WTC11 (cell line): ENCODE measurements at regions not wholly inside any gene's neighbourhood (a gene's known extent, or its start where the extent isn't known, plus 50 kb on each side); places are given as distances from the start of the nearest gene placed in this dataset.

Experiments used
- ATAC-seq: fragments of 200-7000 bp; cut with Tn5 transposase; 2 replicates; pipeline ENCODE4 v1.10.0; 2021; ENCODE audit warnings: mild to moderate bottlenecking, moderate library complexity
- CTCF ChIA-PET: fragments of 300-600 bp; sonication (Branson Sonifier 250); formaldehyde crosslinking; loops from one replicate; lab custom pipeline; 2021; ENCODE audit warnings: antibody characterized with exemption; lab: Charles Lee
- POLR2A ChIA-PET: fragments of 350-600 bp; sonication (Branson Sonifier 250); formaldehyde crosslinking; loops from one replicate; lab custom pipeline; 2021; ENCODE audit warnings: antibody characterized with exemption; lab: Charles Lee
- DNase-seq: peaks from one replicate; pipeline ENCODE4 v3.0.0; 2021; ENCODE audit warnings: low spot score
- H3K27ac Mint-ChIP-seq: 2 replicates; pipeline ENCODE4 v1.8.0; 2021; ENCODE audit warnings: mixed read lengths
- H3K27me3 Mint-ChIP-seq: 2 replicates; pipeline ENCODE4 v1.8.0; 2021; ENCODE audit warnings: low read depth, mild to moderate bottlenecking, moderate library complexity, mixed read lengths
- H3K36me3 Mint-ChIP-seq: 2 replicates; pipeline ENCODE4 v1.8.0; 2021; ENCODE audit warnings: mixed read lengths
- H3K4me1 Mint-ChIP-seq: 2 replicates; pipeline ENCODE4 v1.8.0; 2022; ENCODE audit warnings: mixed read lengths
- H3K4me3 Mint-ChIP-seq: 2 replicates; pipeline ENCODE4 v1.8.0; 2021; ENCODE audit warnings: mild to moderate bottlenecking, moderate library complexity, mixed read lengths
- H3K9me3 Mint-ChIP-seq: 2 replicates; pipeline ENCODE4 v1.8.0; 2021; ENCODE audit warnings: mixed read lengths
- AFF4 ChIP-seq: sonication (generic); formaldehyde crosslinking; IDR thresholded peaks from 2 replicates; pipeline ENCODE4 v1.8.1; 2023; ENCODE audit warnings: mild to moderate bottlenecking, missing genetic modification reagents, borderline replicate concordance
- ATF3 ChIP-seq: sonication (generic); formaldehyde crosslinking; conservative IDR thresholded peaks from 2 replicates; pipeline ENCODE4 v1.8.1; 2022; ENCODE audit warnings: mild to moderate bottlenecking, missing genetic modification reagents
- FOXK1 ChIP-seq: sonication (generic); formaldehyde crosslinking; IDR thresholded peaks from 2 replicates; pipeline ENCODE4 v1.8.0; 2022; ENCODE audit warnings: mild to moderate bottlenecking, moderate library complexity, missing genetic modification reagents
- KAT7 ChIP-seq: sonication (generic); formaldehyde crosslinking; IDR thresholded peaks from 2 replicates; pipeline ENCODE4 v1.8.1; 2023; ENCODE audit warnings: missing genetic modification reagents, mild to moderate bottlenecking, borderline replicate concordance
- MYBL2 ChIP-seq: sonication (generic); formaldehyde crosslinking; IDR thresholded peaks from 2 replicates; pipeline ENCODE4 v1.8.1; 2023; ENCODE audit warnings: mild to moderate bottlenecking, moderate library complexity, missing genetic modification reagents
- NR1H2 ChIP-seq: sonication (generic); formaldehyde crosslinking; IDR thresholded peaks from 2 replicates; pipeline ENCODE4 v1.9.0; 2021; ENCODE audit warnings: mild to moderate bottlenecking, moderate library complexity, missing genetic modification reagents
- NR3C1 ChIP-seq: sonication (generic); formaldehyde crosslinking; conservative IDR thresholded peaks from 2 replicates; pipeline ENCODE4 v1.8.1; 2023; ENCODE audit warnings: low read depth, mild to moderate bottlenecking, missing genetic modification reagents
- RORB ChIP-seq: fragments of 250-450 bp; sonication (Bioruptor Pico); IDR thresholded peaks from 2 replicates; pipeline ENCODE4 v1.9.0; 2021; ENCODE audit warnings: mild to moderate bottlenecking
- ZBTB21 ChIP-seq: sonication (generic); formaldehyde crosslinking; IDR thresholded peaks from 2 replicates; pipeline ENCODE4 v1.8.1; 2023; ENCODE audit warnings: mild to moderate bottlenecking, missing genetic modification reagents, borderline replicate concordance
- ZMAT4 ChIP-seq: fragments of 250-450 bp; sonication (Bioruptor Pico); IDR thresholded peaks from 2 replicates; pipeline ENCODE4 v1.9.0; 2021; ENCODE audit warnings: mild to moderate bottlenecking
- ZNF232 ChIP-seq: sonication (generic); formaldehyde crosslinking; IDR thresholded peaks from 2 replicates; pipeline ENCODE4 v1.8.0; 2022; ENCODE audit warnings: mild to moderate bottlenecking, missing genetic modification reagents
- ZNF263 ChIP-seq: sonication (generic); formaldehyde crosslinking; IDR thresholded peaks from 2 replicates; pipeline ENCODE4 v1.8.1; 2022; ENCODE audit warnings: low read depth, mild to moderate bottlenecking, moderate library complexity, missing genetic modification reagents
- ZNF671 ChIP-seq: fragments of 250-450 bp; sonication (Bioruptor Pico); IDR thresholded peaks from 2 replicates; pipeline ENCODE4 v1.8.0; 2021; ENCODE audit warnings: mild to moderate bottlenecking
- TF ChIP-seq, protein P1 (sequence below): sonication (generic); formaldehyde crosslinking; IDR thresholded peaks from 2 replicates; pipeline ENCODE4 v1.8.1; 2023; ENCODE audit warnings: mild to moderate bottlenecking, missing genetic modification reagents
- TF ChIP-seq, protein P2 (sequence below): sonication (generic); formaldehyde crosslinking; IDR thresholded peaks from 2 replicates; pipeline ENCODE4 v1.8.1; 2023; ENCODE audit warnings: mild to moderate bottlenecking, missing genetic modification reagents, moderate library complexity
- TF ChIP-seq, protein P3 (sequence below): sonication (generic); formaldehyde crosslinking; IDR thresholded peaks from 2 replicates; pipeline ENCODE4 v1.8.0; 2022; ENCODE audit warnings: missing genetic modification reagents

DNA sequence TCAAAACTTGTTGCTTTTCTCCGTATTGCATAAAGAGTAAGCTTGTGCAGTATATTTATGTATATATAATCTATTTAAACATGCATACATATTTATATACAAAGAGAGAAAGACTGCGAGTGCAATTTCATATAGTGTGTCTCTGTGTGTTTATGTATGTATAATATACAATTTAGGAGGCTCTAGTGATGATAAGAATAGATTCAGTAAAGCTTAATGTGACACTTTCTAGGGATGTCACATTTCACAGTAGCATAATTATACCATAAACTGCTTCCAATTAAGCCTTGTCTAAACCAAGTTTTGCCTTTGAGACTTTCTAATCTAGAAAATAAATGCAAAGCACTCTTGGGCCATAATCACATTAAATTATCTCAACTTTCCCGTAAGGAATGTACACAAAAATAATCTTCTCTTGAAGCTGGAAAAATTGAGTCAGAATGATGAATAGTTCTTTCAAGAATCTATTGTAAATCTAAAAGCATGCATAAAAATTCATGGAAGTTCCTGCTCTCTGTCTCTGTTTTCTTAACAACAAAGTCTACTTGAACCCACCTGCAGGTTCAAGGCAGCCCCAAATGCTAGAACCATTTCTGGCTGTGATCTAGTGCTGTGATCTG lies 114.1 kb upstream of the NPY2R start (continued):
- TF ChIP-seq, protein P1, sequence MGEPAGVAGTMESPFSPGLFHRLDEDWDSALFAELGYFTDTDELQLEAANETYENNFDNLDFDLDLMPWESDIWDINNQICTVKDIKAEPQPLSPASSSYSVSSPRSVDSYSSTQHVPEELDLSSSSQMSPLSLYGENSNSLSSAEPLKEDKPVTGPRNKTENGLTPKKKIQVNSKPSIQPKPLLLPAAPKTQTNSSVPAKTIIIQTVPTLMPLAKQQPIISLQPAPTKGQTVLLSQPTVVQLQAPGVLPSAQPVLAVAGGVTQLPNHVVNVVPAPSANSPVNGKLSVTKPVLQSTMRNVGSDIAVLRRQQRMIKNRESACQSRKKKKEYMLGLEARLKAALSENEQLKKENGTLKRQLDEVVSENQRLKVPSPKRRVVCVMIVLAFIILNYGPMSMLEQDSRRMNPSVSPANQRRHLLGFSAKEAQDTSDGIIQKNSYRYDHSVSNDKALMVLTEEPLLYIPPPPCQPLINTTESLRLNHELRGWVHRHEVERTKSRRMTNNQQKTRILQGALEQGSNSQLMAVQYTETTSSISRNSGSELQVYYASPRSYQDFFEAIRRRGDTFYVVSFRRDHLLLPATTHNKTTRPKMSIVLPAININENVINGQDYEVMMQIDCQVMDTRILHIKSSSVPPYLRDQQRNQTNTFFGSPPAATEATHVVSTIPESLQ (CRISPR knock-in tag), result no peak
- TF ChIP-seq ZNF671 (CRISPR knock-in tag), result no peak
- TF ChIP-seq ATF3 (CRISPR knock-in tag), result no peak
- no peak for TF ChIP-seq ZMAT4 (CRISPR knock-in tag)
- TF ChIP-seq KAT7, result no peak
- TF ChIP-seq NR3C1 (CRISPR knock-in tag), result no peak
- no peak for TF ChIP-seq ZNF232

DNA sequence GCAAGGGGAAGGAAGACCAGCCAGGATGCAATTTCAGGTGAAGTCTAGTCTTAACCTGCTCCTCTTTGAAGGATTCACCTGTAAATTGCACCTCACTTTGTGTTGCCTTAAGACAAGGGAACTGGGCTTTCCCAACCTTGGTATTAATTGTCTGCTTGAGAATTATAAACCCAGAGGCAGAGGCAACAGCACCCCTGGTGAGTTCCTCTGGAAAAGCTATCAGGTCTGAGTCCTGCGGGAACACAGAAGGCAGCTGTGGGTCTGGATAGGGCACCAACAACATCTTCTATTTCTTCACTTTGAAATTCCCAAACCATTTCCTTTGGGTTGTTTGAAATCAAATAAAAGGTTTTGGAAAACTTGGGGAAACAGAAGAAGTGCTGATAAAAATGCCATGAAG lies 109.2 kb upstream of the NPY2R start:
- Mint-ChIP-seq H3K27ac (no peak overlapping the region), H3K36me3 (no peaks in the 10 kb centered on the region), H3K4me1 (no peaks in the 10 kb centered on the region; the same call in 1 of the 2 replicates), H3K9me3 (no peaks in the 10 kb centered on the region), H3K27me3 (no peaks in the 10 kb centered on the region), H3K4me3 (no peak overlapping the region)
- ATAC-seq (peak; percentile 63), DNase-seq (peak; percentile 11)
- TF ChIP-seq, protein P2, sequence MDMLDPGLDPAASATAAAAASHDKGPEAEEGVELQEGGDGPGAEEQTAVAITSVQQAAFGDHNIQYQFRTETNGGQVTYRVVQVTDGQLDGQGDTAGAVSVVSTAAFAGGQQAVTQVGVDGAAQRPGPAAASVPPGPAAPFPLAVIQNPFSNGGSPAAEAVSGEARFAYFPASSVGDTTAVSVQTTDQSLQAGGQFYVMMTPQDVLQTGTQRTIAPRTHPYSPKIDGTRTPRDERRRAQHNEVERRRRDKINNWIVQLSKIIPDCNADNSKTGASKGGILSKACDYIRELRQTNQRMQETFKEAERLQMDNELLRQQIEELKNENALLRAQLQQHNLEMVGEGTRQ (CRISPR knock-in tag), result no peak
- TF ChIP-seq FOXK1 (CRISPR knock-in tag), result no peak
- TF ChIP-seq AFF4 (CRISPR knock-in tag), result no peak
- no peak for TF ChIP-seq ZNF263 (CRISPR knock-in tag)
- no peak for TF ChIP-seq ZBTB21
- no peak for TF ChIP-seq RORB (CRISPR knock-in tag)
- no peak for TF ChIP-seq MYBL2 (CRISPR knock-in tag)
- TF ChIP-seq, protein P3, sequence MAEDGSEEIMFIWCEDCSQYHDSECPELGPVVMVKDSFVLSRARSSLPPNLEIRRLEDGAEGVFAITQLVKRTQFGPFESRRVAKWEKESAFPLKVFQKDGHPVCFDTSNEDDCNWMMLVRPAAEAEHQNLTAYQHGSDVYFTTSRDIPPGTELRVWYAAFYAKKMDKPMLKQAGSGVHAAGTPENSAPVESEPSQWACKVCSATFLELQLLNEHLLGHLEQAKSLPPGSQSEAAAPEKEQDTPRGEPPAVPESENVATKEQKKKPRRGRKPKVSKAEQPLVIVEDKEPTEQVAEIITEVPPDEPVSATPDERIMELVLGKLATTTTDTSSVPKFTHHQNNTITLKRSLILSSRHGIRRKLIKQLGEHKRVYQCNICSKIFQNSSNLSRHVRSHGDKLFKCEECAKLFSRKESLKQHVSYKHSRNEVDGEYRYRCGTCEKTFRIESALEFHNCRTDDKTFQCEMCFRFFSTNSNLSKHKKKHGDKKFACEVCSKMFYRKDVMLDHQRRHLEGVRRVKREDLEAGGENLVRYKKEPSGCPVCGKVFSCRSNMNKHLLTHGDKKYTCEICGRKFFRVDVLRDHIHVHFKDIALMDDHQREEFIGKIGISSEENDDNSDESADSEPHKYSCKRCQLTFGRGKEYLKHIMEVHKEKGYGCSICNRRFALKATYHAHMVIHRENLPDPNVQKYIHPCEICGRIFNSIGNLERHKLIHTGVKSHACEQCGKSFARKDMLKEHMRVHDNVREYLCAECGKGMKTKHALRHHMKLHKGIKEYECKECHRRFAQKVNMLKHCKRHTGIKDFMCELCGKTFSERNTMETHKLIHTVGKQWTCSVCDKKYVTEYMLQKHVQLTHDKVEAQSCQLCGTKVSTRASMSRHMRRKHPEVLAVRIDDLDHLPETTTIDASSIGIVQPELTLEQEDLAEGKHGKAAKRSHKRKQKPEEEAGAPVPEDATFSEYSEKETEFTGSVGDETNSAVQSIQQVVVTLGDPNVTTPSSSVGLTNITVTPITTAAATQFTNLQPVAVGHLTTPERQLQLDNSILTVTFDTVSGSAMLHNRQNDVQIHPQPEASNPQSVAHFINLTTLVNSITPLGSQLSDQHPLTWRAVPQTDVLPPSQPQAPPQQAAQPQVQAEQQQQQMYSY (CRISPR knock-in tag), result no peak
- no peak for TF ChIP-seq NR1H2 (CRISPR knock-in tag)
- ChIA-PET POLR2A (no interaction called here), CTCF (interaction anchor here (0.6 kb wide), 1 partner anchor 38 kb away, joined by 3 read pairs; no protein-coding TSS in a partner anchor)
